GM20000 (cell line): ENCODE measurements at regions not wholly inside any gene's neighbourhood (a gene's known extent, or its start where the extent isn't known, plus 50 kb on each side); places are given as distances from the start of the nearest gene placed in this dataset.

Experiments
- DNase-seq: peaks from one replicate; pipeline ENCODE4 v3.0.0; 2012; ENCODE audit warnings: low spot score
- TF ChIP-seq, protein P1 (sequence below): IDR thresholded peaks from 2 replicates; pipeline ENCODE4 v1.5.1; 2012; ENCODE audit warnings: mild to moderate bottlenecking, control low read depth; ENCODE audit errors: extremely low read depth, missing control alignments

DNA sequence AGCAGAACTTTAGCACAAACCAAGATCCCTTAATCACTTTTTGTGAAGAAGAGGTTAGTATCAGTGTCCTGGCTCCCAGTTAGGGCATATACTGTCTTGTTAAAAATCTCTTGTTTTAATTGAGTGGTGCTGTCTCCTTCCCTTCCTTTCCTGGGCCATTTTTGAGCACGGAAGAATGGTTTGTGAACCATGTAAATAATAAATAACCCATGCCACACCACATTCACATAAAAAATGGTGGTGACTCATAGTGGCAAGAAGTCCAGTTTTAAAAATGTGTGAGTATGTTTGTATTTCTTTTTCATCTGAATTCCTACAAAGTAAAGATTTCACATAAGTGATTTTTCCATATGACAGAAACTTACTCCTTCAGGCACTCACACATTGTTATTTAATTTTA, 59.1 kb upstream of the SPRED1 start:
- TF ChIP-seq, protein P1, sequence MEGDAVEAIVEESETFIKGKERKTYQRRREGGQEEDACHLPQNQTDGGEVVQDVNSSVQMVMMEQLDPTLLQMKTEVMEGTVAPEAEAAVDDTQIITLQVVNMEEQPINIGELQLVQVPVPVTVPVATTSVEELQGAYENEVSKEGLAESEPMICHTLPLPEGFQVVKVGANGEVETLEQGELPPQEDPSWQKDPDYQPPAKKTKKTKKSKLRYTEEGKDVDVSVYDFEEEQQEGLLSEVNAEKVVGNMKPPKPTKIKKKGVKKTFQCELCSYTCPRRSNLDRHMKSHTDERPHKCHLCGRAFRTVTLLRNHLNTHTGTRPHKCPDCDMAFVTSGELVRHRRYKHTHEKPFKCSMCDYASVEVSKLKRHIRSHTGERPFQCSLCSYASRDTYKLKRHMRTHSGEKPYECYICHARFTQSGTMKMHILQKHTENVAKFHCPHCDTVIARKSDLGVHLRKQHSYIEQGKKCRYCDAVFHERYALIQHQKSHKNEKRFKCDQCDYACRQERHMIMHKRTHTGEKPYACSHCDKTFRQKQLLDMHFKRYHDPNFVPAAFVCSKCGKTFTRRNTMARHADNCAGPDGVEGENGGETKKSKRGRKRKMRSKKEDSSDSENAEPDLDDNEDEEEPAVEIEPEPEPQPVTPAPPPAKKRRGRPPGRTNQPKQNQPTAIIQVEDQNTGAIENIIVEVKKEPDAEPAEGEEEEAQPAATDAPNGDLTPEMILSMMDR = no peak
- DNase-seq = no peak

DNA sequence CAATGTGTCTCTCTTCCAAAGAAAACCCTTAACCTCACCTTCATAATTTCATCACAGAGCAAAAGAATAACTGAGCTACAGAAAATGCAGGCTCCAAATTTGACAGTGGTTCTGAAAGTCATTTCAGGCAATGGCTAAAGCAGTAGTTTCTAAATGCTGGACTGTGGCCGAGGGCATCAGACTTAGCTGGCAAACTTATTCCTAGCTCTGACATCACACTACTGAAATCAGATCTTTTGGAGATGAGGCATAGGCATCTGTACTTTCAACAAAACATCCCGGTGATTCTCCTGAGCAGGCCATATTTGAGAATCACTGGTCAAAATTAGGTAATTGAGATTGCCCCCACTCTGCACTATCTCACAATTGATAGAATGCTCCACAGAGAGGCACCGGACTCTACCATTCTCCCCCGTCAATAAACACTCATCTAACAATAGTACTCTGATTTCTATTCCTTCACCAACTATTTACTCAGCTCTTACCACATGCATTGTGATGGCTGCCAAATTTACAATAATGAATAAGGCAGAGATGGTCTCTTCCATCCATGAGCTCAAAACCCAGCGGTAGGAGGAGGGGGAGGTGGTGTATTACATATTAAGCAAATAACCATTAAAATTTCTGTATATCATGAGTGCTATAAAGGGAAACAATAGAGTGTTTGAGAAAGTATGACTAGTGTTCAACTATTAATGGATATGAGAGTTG, 57.3 kb upstream of the SPRED1 start:
- TF ChIP-seq, protein P1 = no peak
- DNase-seq = no peak

DNA sequence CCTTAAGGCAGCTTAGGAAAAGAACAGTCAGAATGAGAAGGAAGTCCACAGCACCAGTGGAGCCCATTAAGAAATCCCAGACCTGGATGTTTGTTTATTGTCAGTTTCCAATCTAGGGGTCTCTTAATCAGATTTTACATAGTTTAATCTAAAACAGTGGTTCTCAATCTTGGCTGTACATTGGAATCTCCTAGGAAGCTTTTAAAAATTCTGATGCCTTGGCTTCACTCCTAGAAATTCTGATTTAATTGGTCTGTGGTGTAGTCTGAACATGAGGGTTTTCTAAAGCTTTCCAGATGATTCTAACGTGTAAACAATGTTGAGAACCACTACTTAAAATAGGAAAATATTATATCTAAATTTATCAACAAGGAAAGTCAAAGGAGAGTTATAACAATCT, 56.6 kb upstream of the SPRED1 start:
- TF ChIP-seq, protein P1 = no peak
- no peak for DNase-seq

DNA sequence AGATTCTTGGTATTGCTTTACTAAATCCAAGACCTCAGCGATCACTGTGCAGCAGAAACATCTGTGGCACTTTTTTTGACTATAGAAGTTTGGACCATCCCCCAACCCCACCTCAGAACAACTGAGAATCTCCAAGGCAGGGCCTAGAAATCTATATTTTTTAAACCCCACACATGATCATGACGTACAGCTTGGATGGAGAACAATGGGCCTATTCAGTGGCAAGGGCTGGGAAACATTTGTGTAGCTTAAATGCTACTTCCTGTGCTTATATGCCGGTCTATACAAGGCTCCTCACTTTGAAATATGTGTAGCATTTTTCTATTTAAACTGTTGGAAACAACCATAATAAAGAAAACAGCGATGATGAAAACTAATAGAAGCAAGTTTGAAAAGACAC, 55.1 kb upstream of the SPRED1 start:
- DNase-seq = no peak
- TF ChIP-seq, protein P1 = no peak

DNA sequence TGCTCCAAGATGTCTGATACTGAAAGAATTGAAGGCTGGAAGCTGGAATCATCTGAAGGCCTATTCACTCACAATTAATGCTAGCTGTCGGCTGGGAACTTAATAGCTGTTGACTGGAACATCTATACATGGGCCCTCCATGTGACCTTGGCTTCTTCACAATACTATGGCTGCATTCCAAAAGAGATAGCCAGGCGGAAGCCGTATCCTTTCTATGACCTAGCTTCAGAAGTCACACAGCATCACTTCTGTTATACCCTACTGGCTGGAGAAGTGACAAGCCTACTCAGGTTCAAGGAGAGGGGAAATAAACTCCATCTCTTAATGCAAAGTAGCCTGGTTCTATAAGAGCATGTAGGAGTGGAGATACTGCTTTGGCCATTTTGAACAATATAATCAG, 50.9 kb upstream of the SPRED1 start:
- no peak for DNase-seq
- TF ChIP-seq, protein P1 = no peak

DNA sequence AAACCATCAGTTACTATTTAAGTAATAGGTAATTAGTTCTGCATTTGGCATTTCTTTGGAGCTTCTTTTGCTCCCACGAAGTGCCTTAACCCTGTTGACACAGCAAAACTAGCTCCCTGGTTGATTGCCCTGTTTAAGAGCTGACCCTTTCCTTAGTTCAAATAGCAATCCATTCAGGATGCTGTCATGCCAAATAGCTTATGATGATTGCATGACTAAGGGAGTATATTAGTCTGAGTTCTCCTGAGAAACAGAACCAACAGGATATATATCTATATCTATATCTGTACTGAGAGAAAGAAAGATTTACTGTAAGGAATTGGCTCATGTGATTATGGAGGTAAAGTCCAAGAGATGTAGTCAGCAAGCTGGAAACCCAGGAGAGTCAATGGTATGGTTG, 50.3 kb upstream of the SPRED1 start:
- DNase-seq = no peak
- TF ChIP-seq, protein P1 = no peak
